Brain pericyte (primary cell): ENCODE measurements at regions not wholly inside any gene's neighbourhood (a gene's known extent, or its start where the extent isn't known, plus 50 kb on each side); places are given as distances from the start of the nearest gene placed in this dataset.
A peak's percentile ranks its signal among the peaks of the same experiment; 100 is the strongest.

Experiments used
- DNase-seq: peaks from one replicate; pipeline ENCODE4 v3.0.0-alpha.2; 2012; ENCODE audit warnings: low read depth, low spot score

GRCh38 chr18:56083523-56084287, 495.7 kb upstream of the TCF4 start:
- DNase-seq: no peak

GRCh38 chr18:56083097-56083521, 495.1 kb upstream of the TCF4 start:
- no peak for DNase-seq

DNA sequence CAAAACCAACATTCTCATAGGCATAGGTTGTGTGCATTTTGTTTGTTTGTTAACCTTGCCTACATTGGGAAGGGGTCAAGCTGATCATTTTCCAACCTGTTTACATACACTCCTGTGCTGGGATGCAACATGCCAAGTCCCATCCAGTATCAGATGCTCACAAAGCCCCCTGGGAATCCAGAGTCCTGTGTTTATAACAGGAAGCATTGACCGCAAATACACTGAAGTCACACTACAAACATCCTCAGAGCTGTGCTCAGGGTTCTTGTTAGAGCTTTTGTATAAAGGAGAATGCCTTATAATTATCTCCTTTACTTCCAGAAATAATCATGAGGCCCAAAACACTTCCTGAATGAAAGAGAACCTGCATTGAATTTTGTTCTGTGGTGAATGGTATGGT, 488.7 kb upstream of the TCF4 start:
- no peak for DNase-seq

DNA sequence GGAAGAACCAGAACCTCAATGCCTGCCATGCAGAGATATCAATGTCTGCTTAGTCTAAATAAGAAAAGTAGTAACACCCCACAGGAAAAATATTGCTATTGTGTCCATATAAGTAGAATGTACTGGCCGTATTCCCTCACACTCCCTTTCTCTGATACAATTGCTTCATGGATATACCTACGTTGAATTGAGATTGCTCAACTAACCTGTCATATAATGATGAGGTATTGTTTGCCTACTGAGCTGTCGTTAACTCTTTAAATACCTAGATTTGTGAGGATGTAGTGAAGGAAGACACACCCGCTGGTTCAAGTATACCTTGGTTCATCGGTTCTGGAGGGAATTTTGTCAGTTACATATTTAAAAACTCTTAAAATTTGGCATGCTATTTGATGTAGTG, 480.7 kb upstream of the TCF4 start:
- DNase-seq: no peak

GRCh38 chr18:56067969-56068671, 480.1 kb upstream of the TCF4 start:
- DNase-seq: no peak

GRCh38 chr18:56067214-56067894, 479.4 kb upstream of the TCF4 start:
- no peak for DNase-seq

DNA sequence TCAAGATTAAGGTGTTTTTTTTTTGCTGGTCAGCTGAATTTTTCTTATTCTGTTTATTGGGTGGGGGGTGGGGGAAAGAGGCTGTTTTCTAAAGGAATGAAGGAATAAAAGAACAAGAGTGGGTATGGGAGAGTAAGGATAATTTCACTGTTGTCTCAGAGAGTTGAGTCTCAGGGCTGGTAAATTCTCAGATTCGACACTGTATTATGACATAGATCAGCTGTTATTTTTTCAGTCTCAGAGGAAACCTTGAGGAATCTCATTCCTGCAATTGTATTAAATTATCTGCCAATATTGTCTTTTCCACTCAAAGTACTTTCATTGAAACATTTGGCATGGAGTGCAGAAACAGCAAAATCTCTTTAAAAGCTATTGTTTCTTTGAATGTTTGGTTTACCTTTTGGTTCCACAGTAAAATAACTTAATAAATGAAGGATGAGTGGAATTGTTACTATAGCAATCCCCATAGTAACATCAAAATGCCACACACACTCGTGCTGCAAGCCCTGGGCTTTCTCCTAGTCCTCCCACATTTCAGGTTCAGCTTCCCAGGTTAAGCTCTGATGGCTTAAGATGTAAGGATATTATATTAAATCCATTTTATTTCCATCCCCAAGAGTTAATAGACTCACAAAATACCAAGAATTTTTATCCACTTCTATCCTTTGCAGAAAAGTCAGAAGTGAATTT, 478.7 kb upstream of the TCF4 start:
- DNase-seq: no peak

DNA sequence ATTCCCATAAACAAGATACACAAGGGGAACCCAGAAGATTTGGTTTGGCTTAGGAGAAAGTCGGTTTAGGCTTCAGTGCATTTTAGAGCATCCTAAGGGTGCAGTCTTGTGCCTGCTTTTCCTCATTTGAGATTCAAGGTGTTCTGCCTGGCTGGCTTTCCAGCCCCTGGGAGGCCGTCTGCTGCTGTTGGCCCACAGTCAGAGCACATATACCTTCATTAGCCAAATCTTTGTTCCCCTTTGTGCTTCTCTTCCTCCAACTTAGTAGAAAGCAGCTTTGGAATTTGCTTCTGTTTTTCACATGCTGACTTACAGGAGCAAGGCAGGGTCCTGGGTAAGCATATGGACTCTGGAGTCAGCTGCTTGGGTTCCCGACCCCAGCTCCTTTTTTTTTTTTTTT, 477.1 kb upstream of the TCF4 start:
- no peak for DNase-seq

GRCh38 chr18:56062931-56063330, 474.9 kb upstream of the TCF4 start:
- DNase-seq: no peak

DNA sequence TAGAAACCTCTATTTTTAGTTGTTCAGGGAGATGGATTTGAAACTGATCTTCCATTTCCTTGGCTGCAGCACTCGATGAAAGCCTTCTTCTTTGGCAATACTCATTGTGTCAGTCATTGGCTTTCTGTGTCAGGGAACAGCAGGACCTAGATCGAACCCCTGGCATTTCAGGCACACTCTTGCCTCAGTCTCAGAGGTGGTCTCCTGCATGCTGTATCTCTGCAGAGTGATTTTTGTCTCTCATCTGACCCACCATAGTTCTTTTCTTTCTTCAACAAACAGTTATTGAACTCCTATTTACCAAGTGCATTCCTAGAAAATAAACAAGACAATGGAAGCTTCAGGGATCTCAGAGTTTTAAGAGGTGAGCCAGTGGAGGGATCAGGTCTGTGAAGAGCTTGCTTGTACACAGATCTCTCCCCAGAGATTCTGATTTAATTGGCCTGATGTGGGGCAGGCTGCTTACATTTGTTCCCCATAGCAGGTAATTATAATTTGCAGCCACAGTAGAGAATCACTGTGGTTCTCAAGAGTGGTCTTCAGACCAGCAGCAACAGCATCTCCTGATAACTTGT, 473.1 kb upstream of the TCF4 start:
- no peak for DNase-seq

- no peak for DNase-seq
Measured at GRCh38 chr18:56052202-56052601, 464.2 kb upstream of the TCF4 start.

DNA sequence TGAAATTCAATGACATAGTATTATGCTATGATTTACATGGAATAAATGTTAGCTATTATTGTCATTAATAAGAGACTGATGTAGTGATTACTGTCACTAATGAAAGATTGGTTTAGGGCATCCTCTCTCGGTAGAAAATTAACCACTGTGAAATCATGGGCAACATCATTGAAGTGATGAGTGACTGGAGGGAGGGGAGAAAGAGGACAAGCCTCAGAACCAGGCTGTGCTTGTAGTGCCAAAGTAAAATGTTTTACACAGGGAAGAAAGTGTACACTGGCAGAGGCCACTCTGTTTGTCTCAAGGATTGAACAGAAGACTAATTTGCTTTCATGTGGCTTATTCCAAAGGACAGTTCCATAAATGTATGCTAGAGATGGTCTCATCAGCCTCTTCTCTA, 456.2 kb upstream of the TCF4 start:
- DNase-seq: no peak

DNA sequence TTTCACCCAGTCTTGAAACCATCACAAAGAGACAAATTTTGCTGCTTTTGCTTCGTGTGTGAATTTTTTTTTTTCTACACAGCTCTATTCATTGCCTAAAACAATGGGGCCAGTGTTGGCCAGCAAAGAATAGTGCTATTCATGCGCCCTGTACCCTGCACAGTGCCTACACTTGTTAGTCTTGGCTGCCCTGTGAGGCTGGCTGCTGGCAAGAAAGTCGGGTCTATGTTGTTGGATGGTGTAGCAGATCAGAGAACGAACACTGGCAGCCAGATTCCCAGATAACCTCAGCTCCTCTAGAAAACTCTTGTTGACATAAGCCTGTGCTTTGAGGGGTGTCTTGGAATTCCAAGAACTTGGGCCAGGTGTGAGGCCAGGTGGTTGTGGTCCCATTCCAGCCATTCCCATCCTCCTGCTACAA, 455.7 kb upstream of the TCF4 start:
- no peak for DNase-seq

- DNase-seq: no peak
Measured at GRCh38 chr18:56042915-56043536, 455.0 kb upstream of the TCF4 start.

DNA sequence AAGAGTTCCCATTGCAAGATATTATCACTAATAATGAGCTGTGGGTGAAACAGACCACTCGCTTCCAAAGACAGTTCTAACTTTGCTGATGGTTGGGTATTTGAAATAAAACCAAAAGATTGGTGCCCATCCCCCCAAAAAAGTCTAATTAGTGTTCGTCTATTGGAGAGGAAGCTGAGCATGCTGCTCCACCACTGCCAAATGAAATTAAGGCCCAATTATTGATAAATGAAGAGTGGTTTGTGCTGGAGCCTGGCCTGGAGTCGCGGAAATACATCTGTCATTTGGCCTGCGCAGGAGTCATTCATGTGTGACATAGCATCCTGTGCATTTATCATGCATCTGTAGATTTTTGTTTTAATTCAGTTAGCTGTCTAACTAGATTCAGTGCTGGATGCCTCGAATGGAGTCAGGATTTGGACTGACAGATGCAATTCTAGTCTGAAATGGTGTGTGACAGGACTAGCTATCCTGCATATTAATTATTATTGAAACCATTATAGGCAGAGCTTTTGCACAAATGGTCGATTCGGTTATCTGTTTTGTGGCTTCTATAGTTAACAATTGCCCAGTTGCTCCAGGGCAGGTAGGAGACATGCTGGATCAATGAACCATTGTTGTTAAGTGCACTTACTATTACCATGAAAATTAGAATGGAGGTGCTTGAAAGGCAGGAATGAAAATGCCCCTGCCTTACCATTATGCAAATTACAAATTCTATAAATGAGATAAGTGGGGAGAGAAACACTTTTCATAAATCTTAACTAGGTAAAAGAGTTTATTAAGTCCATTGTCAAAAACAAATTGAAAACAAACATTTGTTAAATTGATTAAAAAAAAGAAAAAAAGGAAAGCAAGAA, 450.4 kb upstream of the TCF4 start:
- DNase-seq: no peak

DNA sequence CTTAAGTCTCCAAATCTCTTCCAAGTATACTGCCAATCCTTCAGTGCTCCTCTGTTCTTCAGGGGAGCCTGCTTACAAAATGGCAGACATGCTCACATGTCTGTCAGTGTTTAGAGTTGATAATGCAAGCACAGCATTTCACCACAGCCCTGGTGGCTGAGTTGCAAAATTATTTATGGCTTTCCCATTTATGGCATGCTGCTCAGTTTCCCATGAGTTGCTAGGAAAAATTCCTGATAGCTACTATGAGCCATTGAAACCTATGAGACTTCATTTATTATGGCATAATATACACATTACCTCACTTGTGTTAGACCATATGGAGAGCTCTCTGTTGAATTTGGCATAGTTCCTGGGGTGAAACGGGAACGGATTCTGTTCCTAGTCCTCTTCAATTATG, 448.7 kb upstream of the TCF4 start:
- DNase-seq: no peak

- no peak for DNase-seq
Measured at GRCh38 chr18:56035546-56035945, 447.6 kb upstream of the TCF4 start.

DNA sequence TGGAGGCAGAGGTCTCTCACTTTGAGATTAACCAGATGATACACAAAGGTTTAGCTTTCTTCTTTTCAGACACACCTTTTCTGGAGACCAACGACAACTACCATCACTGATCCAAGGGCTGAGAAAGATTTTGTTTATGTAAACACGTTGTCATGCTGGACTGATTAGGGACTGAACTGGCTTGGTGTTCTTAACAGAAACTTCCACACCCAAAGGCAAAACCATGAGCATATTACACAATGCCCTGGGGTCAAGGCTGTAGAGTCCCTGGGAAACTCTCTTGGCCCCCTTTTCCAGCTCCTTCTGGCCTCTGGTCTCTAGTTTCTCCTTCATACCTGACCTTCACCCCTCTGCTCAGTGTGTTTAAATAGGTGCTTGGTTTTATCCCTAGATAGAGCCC, 447.0 kb upstream of the TCF4 start:
- no peak for DNase-seq

GRCh38 chr18:56030060-56030459, 442.1 kb upstream of the TCF4 start:
- no peak for DNase-seq

DNA sequence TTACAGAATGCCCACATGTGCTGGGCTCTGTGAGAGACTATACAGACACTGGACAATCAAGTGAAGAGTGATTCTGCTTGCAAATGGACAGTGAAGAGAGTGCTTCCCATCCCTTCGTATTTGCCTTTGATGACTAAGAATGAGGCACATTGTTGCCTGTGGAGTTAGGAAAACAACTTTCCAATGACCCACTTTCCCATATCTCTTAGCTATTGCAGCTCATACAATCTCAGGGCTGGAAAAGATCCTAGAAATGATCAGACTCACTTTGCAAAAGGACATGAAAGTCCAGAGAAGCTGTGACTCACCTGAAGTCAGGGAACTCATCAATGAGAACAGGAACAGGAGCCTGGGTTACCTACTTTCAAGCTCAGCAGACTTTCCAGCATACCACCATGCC, 440.5 kb upstream of the TCF4 start:
- peak; percentile 40 for DNase-seq
